Hypothalamus (tissue), 51 donors: ENCODE measurements at regions not wholly inside any gene's neighbourhood (a gene's known extent, or its start where the extent isn't known, plus 50 kb on each side); places are given as distances from the start of the nearest gene placed in this dataset.
A peak's percentile ranks its signal among the peaks of the same experiment; 100 is the strongest.
"Not testable (repeated sequence)": the region's sequence is repeated elsewhere in the genome, so short reads cannot be mapped to it uniquely, and the experiment has no call there.

Experiments used
- DNase-seq, 51 donors: peaks; one replicate each; lab custom pipeline; 2025; lab: John Stamatoyannopoulos, UW

- DNase-seq = no peak
Observed at GRCh38 chrX:40418813-40419195, 162.0 kb upstream of the ATP6AP2 start.

- DNase-seq = peak in 5 of 51 donors; percentile 0 to 9 (median 1)
Observed at GRCh38 chrX:40418146-40418812, 162.5 kb upstream of the ATP6AP2 start.

- DNase-seq = no peak
Observed at GRCh38 chrX:40415675-40416074, 165.1 kb upstream of the ATP6AP2 start.

- no peak for DNase-seq
Observed at GRCh38 chrX:40414335-40414734, 166.4 kb upstream of the ATP6AP2 start.

- DNase-seq = no peak
Observed at GRCh38 chrX:40411340-40412111, 169.2 kb upstream of the ATP6AP2 start.

- no peak for DNase-seq
Observed at GRCh38 chrX:40410859-40411258, 169.9 kb upstream of the ATP6AP2 start.

- DNase-seq = peak in 1 of 51 donors; percentile 1
Observed at GRCh38 chrX:40406330-40406859, 174.4 kb upstream of the ATP6AP2 start.

- no peak for DNase-seq
Observed at GRCh38 chrX:40405399-40405798, 175.4 kb upstream of the ATP6AP2 start.

GRCh38 chrX:40403757-40404156 lies 177.0 kb upstream of the ATP6AP2 start:
- DNase-seq = no peak

- peak in 14 of 51 donors; percentile 0 to 10 (median 3) for DNase-seq
Observed at GRCh38 chrX:40402831-40403533, 177.8 kb upstream of the ATP6AP2 start.

- DNase-seq = no peak
Observed at GRCh38 chrX:40395102-40395501, 185.7 kb upstream of the ATP6AP2 start.

GRCh38 chrX:40394302-40394701 lies 186.5 kb upstream of the ATP6AP2 start:
- DNase-seq = no peak

- DNase-seq = peak in 5 of 51 donors; percentile 0 to 28 (median 3)
Observed at GRCh38 chrX:40392599-40392998, 188.2 kb upstream of the ATP6AP2 start.

- DNase-seq = no peak
Observed at GRCh38 chrX:40391662-40392061, 189.1 kb upstream of the ATP6AP2 start.

- no peak for DNase-seq
Observed at GRCh38 chrX:40389555-40389954, 191.2 kb upstream of the ATP6AP2 start.

GRCh38 chrX:40388441-40388840 lies 192.3 kb upstream of the ATP6AP2 start:
- no peak for DNase-seq

- DNase-seq = not testable (repeated sequence)
Observed at GRCh38 chrX:40387869-40388268, 192.9 kb upstream of the ATP6AP2 start.

GRCh38 chrX:40387311-40387710 lies 193.5 kb upstream of the ATP6AP2 start:
- DNase-seq = not testable (repeated sequence)

- DNase-seq = no peak
Observed at GRCh38 chrX:40385682-40386081, 195.1 kb upstream of the ATP6AP2 start.

- no peak for DNase-seq
Observed at GRCh38 chrX:40385256-40385655, 195.5 kb upstream of the ATP6AP2 start.

- DNase-seq = no peak
Observed at GRCh38 chrX:40383969-40384368, 196.8 kb upstream of the ATP6AP2 start.
